ENCODE measurements at regions not wholly inside any gene's neighbourhood (a gene's known extent, or its start where the extent isn't known, plus 50 kb on each side); places are given as distances from the start of the nearest gene placed in this dataset.

DNA sequence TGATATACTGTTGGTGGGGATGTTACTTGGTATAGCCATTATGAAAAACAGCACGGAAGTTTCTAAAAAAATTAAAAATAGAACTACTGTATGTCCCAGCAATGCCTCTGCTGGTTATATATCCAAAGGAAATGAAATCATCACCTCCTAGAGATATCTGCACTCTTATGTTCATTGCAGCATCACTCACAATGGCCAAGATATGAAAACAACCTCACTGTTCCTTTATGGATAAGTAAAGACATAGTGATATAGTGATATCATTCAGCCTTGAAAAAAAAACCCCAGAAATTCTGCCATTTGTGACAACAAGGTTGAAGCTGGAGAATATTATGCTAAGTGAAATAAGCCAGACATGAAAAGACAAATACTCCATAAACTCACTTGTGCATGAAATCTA, 543.8 kb upstream of the SLIT2 start:
- Histone ChIP-seq H2AFZ (ENCODE audit: low read depth) (no peak overlapping the region), H3K4me3 (ENCODE audit: low read depth in 2 of 2, low read length in 1 of 2) (no peak overlapping the region), H3K9me2 (no peaks in the 10 kb centered on the region), H3K79me2 (ENCODE audit: insufficient read depth) (no peaks in the 10 kb centered on the region), H4K20me1 (ENCODE audit: insufficient read depth) (no peaks in the 10 kb centered on the region), H3K9ac (no peak overlapping the region), H3K27ac (ENCODE audit: low read depth in 2 of 2, low read length in 1 of 2) (no peak overlapping the region), H3K4me2 (no peak overlapping the region), H3K27me3 (ENCODE audit: insufficient read depth) (no peaks in the 10 kb centered on the region), H3K9me3 (no peaks in the 10 kb centered on the region), H3K4me1 (ENCODE audit: control insufficient read depth in 1 of 2, insufficient read depth in 2 of 2, low read depth in 1 of 2, low read length in 1 of 2) (peaks cover 0 to 9% of the 10 kb centered on the region in 2 experiments; a peak in 1 of 4 replicates), H3F3A (replicated peaks; ENCODE audit: insufficient read depth) (no peaks in the 10 kb centered on the region), H3K36me3 (replicated peaks in 1 of 2; ENCODE audit: control insufficient read depth in 1 of 2, insufficient read depth in 2 of 2, low read length in 1 of 2) (no peaks in the 10 kb centered on the region)
- TF ChIP-seq ELF1 (IDR thresholded peaks at IDR 0.05) (no peak), CHD2 (IDR thresholded peaks at IDR 0.05; ENCODE audit: low read length, partially characterized antibody) (no peak), RAD21 (IDR thresholded peaks at IDR 0.05; ENCODE audit: low read length) (no peak), EP300 (IDR thresholded peaks at IDR 0.05; ENCODE audit: borderline replicate concordance in 1 of 2, low read depth in 1 of 2, low read length in 1 of 2) (no peak), TCF12 (IDR thresholded peaks at IDR 0.05) (no peak), REST (IDR thresholded peaks at IDR 0.05; ENCODE audit: low read depth, low read length) (no peak), RFX5 (IDR thresholded peaks at IDR 0.05; ENCODE audit: low read length) (no peak), NFIC (IDR thresholded peaks at IDR 0.05; ENCODE audit: borderline replicate concordance) (no peak), POLR2AphosphoS5 (IDR thresholded peaks at IDR 0.05; ENCODE audit: low read depth, low read length) (no peak), FOXJ3 (CRISPR knock-in tag; IDR thresholded peaks at IDR 0.05) (no peak), YY1 (IDR thresholded peaks at IDR 0.05; ENCODE audit: low read depth) (no peak), RXRA (IDR thresholded peaks at IDR 0.05; ENCODE audit: borderline replicate concordance, low read depth) (no peak), GATA2 (CRISPR knock-in tag; IDR thresholded peaks at IDR 0.05) (no peak), MXI1 (IDR thresholded peaks at IDR 0.05; ENCODE audit: low read depth, low read length) (no peak), JUND (IDR thresholded peaks at IDR 0.05) (no peak), ZBTB33 (IDR thresholded peaks at IDR 0.05; ENCODE audit: borderline replicate concordance, low read depth) (no peak)
- TF ChIP-seq, protein P1, sequence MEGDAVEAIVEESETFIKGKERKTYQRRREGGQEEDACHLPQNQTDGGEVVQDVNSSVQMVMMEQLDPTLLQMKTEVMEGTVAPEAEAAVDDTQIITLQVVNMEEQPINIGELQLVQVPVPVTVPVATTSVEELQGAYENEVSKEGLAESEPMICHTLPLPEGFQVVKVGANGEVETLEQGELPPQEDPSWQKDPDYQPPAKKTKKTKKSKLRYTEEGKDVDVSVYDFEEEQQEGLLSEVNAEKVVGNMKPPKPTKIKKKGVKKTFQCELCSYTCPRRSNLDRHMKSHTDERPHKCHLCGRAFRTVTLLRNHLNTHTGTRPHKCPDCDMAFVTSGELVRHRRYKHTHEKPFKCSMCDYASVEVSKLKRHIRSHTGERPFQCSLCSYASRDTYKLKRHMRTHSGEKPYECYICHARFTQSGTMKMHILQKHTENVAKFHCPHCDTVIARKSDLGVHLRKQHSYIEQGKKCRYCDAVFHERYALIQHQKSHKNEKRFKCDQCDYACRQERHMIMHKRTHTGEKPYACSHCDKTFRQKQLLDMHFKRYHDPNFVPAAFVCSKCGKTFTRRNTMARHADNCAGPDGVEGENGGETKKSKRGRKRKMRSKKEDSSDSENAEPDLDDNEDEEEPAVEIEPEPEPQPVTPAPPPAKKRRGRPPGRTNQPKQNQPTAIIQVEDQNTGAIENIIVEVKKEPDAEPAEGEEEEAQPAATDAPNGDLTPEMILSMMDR (IDR thresholded peaks at IDR 0.05) = no peak
- TF ChIP-seq, protein P2, sequence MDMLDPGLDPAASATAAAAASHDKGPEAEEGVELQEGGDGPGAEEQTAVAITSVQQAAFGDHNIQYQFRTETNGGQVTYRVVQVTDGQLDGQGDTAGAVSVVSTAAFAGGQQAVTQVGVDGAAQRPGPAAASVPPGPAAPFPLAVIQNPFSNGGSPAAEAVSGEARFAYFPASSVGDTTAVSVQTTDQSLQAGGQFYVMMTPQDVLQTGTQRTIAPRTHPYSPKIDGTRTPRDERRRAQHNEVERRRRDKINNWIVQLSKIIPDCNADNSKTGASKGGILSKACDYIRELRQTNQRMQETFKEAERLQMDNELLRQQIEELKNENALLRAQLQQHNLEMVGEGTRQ (IDR thresholded peaks at IDR 0.05; ENCODE audit: borderline replicate concordance, low read depth, low read length) = no peak
- POLR2A ChIA-PET = no interaction called here
- no peak for DNase-seq
- CTCF ChIA-PET = no interaction called here
- 61% methylated on average over 1 of the region's 1 CpG for WGBS (ENCODE audit: low lambda C conversion rate)

Measured in SK-N-SH (cell line).